ENCODE measurements at regions not wholly inside any gene's neighbourhood (a gene's known extent, or its start where the extent isn't known, plus 50 kb on each side); places are given as distances from the start of the nearest gene placed in this dataset.

DNA sequence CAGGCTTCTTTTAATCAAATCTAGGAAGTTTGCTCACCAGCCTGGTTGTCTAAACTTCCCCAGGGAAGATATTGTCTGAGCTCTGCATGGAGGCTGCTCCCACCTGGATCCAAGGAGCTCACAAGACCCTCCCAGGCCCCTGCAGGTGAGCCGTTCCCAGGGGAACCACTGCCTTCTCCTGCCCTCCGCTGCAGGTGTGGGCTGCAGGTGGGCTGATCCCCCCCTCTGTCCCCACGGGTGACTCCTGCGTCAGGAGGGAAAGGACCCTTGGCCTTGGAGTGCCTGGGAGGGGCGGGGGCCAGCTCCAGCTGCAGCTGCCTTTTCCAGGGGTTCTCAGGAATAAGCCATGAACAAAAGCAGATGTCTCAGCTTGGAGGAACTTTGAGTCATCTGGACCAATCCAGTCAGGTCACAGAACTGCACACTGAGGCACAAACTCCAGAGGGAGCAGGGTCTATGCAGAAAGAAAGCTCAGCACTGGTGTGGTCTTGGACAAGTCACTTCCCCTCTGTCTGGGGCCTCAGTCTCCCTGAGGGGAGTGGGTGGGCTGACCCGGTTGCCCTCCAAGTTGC is 246.6 kb upstream of the RTL1 start:
- DNase-seq: no peak
- H3K4me1 Mint-ChIP-seq: no peaks in the 10 kb centered on the region
- ChIA-PET CTCF (no interaction called here), POLR2A (no interaction called here)
- no peaks in the 10 kb centered on the region for H3K36me3 Mint-ChIP-seq (ENCODE audit: low read depth)
- H3K4me3 Mint-ChIP-seq: no peak overlapping the region
- peaks cover 13% of the 10 kb centered on the region for H3K27me3 Mint-ChIP-seq
- H3K9me3 Mint-ChIP-seq: no peaks in the 10 kb centered on the region
- no peak overlapping the region for H3K27ac Mint-ChIP-seq

DNA sequence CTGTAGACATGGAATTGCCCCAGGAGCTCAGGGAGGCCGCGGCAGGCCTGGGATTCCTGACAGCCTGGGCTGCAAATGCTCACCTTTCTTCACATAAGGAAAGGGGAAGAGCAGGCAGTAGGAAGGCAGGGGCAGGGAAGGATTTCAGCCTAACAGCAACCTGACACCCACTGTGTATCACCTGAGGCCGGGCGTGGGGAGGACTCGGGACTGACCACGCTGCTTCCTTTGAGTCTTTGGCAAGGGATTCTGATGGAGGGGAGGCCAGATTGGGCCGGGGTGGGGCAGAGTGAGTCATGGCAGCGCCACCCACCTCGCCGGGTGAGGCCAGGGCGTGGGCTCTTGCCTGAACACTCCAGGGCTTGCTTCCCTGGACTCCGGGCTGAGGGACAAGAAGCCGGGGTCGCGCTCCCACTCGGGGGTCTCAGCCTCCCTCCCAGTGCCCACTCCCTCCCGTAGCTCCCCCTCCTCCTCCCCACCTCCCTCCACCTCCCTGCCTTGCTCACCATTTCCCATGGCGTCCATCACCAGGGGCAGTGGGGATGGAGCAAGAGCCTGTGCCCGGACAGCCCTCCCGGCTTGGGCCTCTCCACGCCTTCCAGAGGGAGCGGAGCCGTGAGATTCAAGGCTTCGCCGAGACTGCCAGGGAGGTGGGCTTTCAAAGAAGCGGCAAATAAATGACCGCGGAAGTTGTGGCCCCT is 247.9 kb upstream of the RTL1 start:
- no peak for DNase-seq
- CTCF ChIA-PET: no interaction called here
- no peaks in the 10 kb centered on the region for H3K36me3 Mint-ChIP-seq (ENCODE audit: low read depth)
- H3K27me3 Mint-ChIP-seq: peaks cover 15% of the 10 kb centered on the region
- no peak overlapping the region for H3K27ac Mint-ChIP-seq
- no peaks in the 10 kb centered on the region for H3K4me1 Mint-ChIP-seq
- POLR2A ChIA-PET: no interaction called here
- H3K9me3 Mint-ChIP-seq: no peaks in the 10 kb centered on the region
- no peak overlapping the region for H3K4me3 Mint-ChIP-seq

DNA sequence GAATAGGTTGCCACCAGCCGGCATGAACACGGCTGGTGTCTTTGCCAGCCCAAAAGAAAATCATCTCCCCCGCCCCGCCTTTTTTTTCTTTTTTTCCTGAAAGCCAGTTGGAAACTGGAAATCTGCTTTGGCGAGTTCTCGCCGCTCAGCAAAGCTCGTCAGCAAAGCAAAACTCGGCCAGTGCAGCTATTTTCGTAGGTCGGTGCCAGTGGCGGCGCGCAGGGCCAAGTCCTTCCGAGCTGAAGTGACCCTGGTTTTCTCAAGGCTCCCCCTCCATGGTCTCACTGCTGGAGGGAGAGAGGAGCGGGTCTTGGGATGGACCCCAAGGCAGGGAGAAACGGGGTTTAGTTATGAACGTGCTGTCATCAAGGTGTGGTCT is 248.4 kb upstream of the RTL1 start:
- no peak overlapping the region for H3K4me3 Mint-ChIP-seq

DNA sequence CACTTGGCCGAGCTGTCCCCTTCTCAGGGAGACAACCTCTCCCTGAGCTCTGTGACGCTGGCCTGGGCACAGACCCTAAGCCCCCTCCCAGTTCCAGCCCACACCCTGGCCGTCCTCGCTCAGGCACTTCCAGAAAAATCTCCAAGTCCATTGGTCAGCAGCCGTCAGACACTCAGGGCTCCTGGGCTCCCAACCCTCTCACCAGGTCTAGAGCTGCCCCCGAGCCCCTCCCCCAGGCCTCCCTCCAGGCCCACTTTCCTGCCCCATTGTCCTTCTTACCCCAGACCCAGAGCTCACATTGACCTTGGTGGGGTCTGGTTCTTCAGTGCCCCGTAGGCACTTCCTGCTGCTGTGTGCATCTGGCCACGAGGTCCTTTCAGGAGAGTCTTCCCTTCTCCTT is 249.3 kb upstream of the RTL1 start:
- POLR2A ChIA-PET: no interaction called here
- no peak for DNase-seq
- H3K4me1 Mint-ChIP-seq: no peaks in the 10 kb centered on the region
- H3K27ac Mint-ChIP-seq: no peak overlapping the region
- no peaks in the 10 kb centered on the region for H3K36me3 Mint-ChIP-seq (ENCODE audit: low read depth)
- no peak overlapping the region for H3K4me3 Mint-ChIP-seq
- CTCF ChIA-PET: no interaction called here
- no peaks in the 10 kb centered on the region for H3K9me3 Mint-ChIP-seq
- H3K27me3 Mint-ChIP-seq: peaks cover 11% of the 10 kb centered on the region

More for the DNA sequence above, 248.4 kb upstream of the RTL1 start:
- POLR2A ChIA-PET: no interaction called here
- Mint-ChIP-seq H3K27me3 (peaks cover 18% of the 10 kb centered on the region), H3K9me3 (no peaks in the 10 kb centered on the region), H3K36me3 (ENCODE audit: low read depth) (no peaks in the 10 kb centered on the region), H3K27ac (no peak overlapping the region), H3K4me1 (no peaks in the 10 kb centered on the region)
- DNase-seq: no peak
- CTCF ChIA-PET: no interaction called here

DNA sequence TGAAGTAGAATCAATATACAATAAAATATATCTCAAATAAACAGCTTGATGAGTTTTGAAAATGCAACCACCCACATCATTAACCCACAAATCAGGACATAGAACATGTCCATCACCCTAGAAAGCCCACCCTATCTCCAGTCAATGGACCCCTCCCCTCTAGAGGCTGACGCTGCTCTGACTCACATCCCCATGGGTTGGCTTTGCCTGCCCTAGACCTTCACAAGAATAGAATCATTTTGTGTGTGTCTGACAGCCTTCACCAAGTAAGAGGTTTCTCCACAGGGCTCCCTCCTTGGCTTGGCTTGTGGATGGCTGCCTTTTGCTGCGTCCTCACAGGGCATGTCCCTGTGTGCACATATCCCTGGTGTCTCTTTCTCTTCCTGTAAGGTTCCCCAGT is 250.2 kb upstream of the RTL1 start:
- no peak overlapping the region for H3K27ac Mint-ChIP-seq
- no peaks in the 10 kb centered on the region for H3K36me3 Mint-ChIP-seq (ENCODE audit: low read depth)
- H3K9me3 Mint-ChIP-seq: no peaks in the 10 kb centered on the region
- no peak overlapping the region for H3K4me3 Mint-ChIP-seq
- peaks cover 14% of the 10 kb centered on the region for H3K27me3 Mint-ChIP-seq
- ChIA-PET POLR2A (no interaction called here), CTCF (no interaction called here)
- no peaks in the 10 kb centered on the region for H3K4me1 Mint-ChIP-seq
- no peak for DNase-seq

DNA sequence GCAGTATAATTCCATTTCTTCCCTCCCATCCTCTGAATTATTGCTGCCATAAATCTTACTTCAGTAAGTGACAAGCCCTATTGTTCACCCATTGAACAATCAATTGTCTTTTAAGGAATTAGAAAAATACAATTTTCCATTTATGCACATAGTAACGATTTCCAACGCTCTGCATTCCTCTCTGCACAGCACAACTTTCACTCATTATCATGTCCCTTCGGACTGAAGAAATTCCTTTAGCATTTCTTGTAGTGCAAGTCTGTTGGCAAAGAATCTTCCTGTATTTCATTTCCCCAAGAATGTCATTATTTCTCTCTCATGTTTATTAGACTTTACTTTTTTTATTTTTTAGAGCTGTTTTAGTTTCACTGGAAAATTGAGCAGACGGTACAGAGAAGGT is 252.1 kb upstream of the RTL1 start:
- POLR2A ChIA-PET: no interaction called here
- H3K4me3 Mint-ChIP-seq: no peak overlapping the region
- no peak for DNase-seq
- no peak overlapping the region for H3K27ac Mint-ChIP-seq
- CTCF ChIA-PET: no interaction called here
- H3K27me3 Mint-ChIP-seq: peaks cover 20% of the 10 kb centered on the region
- no peaks in the 10 kb centered on the region for H3K4me1 Mint-ChIP-seq
- no peaks in the 10 kb centered on the region for H3K36me3 Mint-ChIP-seq (ENCODE audit: low read depth)
- no peaks in the 10 kb centered on the region for H3K9me3 Mint-ChIP-seq

DNA sequence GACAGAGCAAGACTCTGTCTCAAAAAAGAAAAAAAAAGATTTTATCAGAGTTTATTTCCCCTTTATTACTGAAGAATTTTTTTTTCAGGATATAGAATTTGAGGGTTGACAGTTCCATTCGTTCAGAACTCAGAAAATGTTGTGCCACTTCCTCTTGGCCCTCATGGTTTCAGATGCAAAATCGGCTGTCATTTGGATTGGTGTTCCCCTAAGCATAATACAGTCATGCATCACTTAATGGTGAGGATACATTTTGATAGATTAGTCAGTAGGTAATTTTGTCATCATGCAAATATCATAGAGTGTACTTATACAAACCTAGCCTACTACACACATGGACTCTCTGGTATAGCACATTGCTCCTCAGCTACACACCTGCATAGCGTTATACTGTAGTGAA is 263.9 kb upstream of the RTL1 start:
- no peak for DNase-seq
- ChIA-PET CTCF (no interaction called here), POLR2A (no interaction called here)
- Mint-ChIP-seq H3K27ac (no peak overlapping the region), H3K9me3 (peaks cover 20% of the 10 kb centered on the region), H3K4me3 (no peak overlapping the region), H3K27me3 (peaks cover 2% of the 10 kb centered on the region), H3K4me1 (no peaks in the 10 kb centered on the region), H3K36me3 (ENCODE audit: low read depth) (no peaks in the 10 kb centered on the region)

DNA sequence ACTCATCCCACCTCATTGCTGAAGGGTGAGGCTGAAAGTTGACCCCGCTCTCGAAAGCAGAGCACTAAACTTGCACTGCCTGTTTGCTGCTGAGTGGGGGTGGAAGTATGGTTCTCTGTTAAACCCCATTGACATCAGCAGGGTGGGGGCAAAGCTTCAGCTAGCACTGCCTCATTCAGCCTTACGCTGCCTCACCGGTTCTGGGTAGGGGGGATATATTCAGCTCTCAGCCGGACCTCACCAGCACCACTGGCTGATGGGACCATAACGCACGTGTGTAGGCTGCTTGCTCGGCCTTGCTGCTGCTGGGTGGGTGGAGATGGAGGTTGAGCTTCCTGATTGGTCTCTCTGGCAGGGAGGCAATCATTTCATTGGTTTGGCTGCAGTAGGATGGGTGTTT is 265.7 kb upstream of the RTL1 start:
- Mint-ChIP-seq H3K36me3 (ENCODE audit: low read depth) (no peaks in the 10 kb centered on the region), H3K4me3 (no peak overlapping the region), H3K4me1 (no peaks in the 10 kb centered on the region), H3K27me3 (peaks cover 2% of the 10 kb centered on the region), H3K27ac (no peak overlapping the region), H3K9me3 (peaks cover 20% of the 10 kb centered on the region)
- DNase-seq: no peak
- POLR2A ChIA-PET: interaction anchor here (0.8 kb wide), 1 partner anchor 1028 kb away, joined by 4 read pairs; no protein-coding TSS in a partner anchor
- CTCF ChIA-PET: no interaction called here

DNA sequence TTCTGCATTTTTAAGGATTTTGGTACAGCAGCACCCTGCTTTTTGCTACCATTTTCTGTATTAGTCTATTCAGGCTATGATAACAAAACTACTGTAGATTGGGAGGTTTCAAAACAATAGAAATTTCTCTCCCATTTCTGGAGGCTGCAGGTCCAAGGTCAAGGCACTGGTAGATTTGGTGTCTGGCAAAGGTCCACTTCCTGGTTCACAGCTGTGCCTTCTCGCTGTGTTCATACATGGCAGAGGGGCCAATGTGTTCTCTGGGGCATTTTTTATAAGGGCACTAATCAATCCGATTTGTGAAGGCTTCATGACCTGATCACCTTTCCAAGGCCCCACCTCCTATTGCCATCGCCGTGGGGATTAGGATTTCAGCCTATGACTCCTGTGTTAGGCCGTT is 268.1 kb upstream of the RTL1 start:
- ChIA-PET POLR2A (no interaction called here), CTCF (no interaction called here)
- Mint-ChIP-seq H3K36me3 (ENCODE audit: low read depth) (no peaks in the 10 kb centered on the region), H3K9me3 (peaks cover 20% of the 10 kb centered on the region), H3K27ac (no peak overlapping the region), H3K27me3 (peaks cover under 1% of the 10 kb centered on the region), H3K4me1 (no peaks in the 10 kb centered on the region), H3K4me3 (no peak overlapping the region)
- no peak for DNase-seq

DNA sequence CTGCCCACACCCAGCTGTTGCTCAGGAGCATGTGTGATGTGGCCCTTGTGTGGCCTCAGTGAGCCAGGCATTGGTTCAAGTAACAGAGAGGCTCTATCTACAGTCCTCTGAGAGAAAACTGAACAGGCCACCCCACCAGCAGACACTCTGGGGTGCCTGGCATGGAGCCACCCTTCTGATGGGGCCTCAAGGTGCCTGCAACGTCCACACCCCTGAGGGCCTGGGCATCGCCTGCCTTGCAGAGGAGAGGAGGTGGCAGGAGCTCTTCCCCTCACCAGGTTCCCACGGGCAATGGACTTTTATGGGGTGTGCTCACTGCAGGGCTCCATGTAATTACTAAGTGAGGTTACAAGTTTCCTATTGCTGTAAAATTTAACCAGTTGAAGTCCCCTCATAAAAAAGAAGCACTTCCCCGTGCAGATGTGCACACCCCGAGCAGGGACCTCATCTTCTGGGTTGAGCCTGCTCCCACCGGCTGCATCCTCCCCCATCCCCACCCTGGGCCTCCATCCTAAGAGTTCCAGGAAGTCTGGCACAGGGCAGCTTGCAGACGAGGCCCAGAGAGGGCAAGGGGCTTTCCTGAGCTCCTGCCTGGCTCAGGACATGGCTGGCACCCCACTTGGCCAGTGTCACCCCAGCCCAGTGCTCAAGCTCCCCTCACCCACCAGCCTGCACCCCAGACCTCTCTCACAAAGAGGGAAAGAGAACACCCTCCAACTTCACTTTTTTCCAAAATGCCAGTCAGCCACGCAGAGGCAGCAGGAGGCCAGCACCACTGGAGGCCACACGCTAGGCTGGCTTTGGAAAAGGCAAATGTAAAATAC is 270.4 kb upstream of the RTL1 start:
- ChIA-PET CTCF (no interaction called here), POLR2A (no interaction called here)
- Mint-ChIP-seq H3K4me1 (no peaks in the 10 kb centered on the region), H3K27me3 (no peaks in the 10 kb centered on the region), H3K27ac (no peak overlapping the region), H3K9me3 (peaks cover 10% of the 10 kb centered on the region), H3K36me3 (ENCODE audit: low read depth) (no peaks in the 10 kb centered on the region), H3K4me3 (no peak overlapping the region)
- no peak for DNase-seq

DNA sequence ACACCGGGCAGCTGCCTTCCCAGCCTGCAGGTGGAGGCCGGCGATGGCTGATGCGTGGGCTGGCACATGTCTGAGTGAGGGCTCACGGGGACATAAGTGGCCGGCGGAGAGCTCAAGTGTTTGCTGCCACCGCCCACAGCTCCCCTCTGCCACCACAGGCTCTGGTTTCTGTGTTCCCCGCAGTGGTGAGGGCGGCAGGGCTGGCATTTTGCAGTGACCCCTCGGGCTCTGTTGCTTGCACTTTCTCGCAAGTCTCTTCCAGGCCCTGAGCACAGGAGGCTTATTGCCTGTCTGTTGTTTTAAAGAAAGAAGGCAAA is 271.0 kb upstream of the RTL1 start:
- ChIA-PET POLR2A (no interaction called here), CTCF (no interaction called here)
- Mint-ChIP-seq H3K36me3 (ENCODE audit: low read depth) (no peaks in the 10 kb centered on the region), H3K27ac (no peak overlapping the region), H3K4me3 (no peak overlapping the region), H3K9me3 (peaks cover 10% of the 10 kb centered on the region), H3K4me1 (no peaks in the 10 kb centered on the region), H3K27me3 (no peaks in the 10 kb centered on the region)
- DNase-seq: no peak

DNA sequence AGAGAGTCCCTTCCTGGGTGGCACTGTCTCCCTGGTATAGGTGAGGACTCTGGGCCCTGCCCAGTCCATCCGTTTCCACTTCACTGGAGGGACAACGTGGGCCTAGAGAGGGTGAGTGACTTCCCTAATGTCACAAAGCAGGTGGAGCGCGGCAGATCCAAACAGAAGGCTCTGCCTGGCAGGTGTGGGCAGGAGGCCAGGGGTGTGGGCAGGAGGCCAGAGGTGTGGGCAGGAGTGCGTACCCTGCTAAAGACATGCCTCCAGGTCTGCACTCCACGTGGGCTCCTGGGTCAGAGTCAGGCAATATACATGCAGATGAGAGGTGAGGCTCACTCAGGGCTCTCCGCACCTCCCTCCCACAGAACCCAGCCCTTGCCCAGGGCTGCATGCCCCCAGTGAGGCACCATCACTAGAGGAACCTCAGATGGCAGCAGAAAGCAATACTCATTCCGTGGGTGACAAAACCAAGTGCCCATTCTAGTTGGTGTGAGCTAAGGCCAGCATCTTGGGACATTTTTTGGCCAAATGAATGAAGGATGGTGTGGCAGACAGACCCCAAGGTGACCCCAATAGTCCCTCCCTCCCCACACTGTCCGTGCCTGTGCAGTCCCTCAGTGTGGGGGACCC is 271.6 kb upstream of the RTL1 start:
- Mint-ChIP-seq H3K36me3 (ENCODE audit: low read depth) (no peaks in the 10 kb centered on the region), H3K27ac (no peak overlapping the region), H3K27me3 (no peaks in the 10 kb centered on the region), H3K4me3 (no peak overlapping the region), H3K9me3 (peaks cover 10% of the 10 kb centered on the region), H3K4me1 (no peaks in the 10 kb centered on the region)
- ChIA-PET CTCF (no interaction called here), POLR2A (no interaction called here)
- no peak for DNase-seq

DNA sequence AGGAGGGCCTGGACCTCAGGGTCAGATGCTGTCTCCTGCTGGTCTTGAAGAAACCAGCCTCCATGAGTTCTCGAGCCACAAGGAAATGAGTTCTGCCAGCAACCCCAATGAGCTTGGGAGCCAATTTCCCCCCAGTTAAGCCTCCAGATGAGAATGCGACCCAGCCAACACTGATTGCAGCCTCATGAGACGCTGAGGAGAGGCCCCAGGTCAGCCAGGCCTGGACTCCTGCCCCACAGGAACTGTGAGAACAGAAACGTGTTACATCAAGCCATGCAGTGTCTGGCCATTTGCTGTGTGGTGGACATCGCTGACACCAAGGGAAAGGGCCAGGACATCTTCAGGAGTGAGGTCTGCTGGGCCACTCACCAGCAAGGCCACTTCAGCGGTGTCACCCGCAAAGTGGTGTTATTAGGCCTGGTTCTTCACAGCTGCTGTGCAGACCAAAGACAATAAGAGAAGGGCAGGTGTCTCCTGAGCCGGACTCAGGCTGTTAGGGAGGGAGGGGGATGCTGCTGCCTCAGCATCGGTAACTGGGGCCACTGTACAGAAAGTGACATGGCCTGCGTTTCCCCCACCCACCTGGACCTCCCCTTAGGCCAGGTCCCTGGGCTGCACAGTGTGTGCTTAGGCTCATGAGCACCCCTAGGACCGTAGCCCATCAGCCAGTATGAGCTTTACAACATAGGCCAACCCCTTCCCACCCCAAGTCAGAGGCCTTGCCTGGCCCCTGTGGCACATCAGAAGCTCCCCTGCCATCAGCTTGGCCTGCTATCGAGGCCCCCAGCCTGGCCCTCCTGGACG is 272.4 kb upstream of the RTL1 start:
- no peak for DNase-seq
- H3K27ac Mint-ChIP-seq: no peak overlapping the region
- H3K4me1 Mint-ChIP-seq: no peaks in the 10 kb centered on the region
- peaks cover 7% of the 10 kb centered on the region for H3K9me3 Mint-ChIP-seq
- no peaks in the 10 kb centered on the region for H3K36me3 Mint-ChIP-seq (ENCODE audit: low read depth)
- no peaks in the 10 kb centered on the region for H3K27me3 Mint-ChIP-seq
- ChIA-PET POLR2A (no interaction called here), CTCF (no interaction called here)
- H3K4me3 Mint-ChIP-seq: no peak overlapping the region

All from activated CD4-positive, alpha-beta T cell treated with anti-CD3 and anti-CD28 coated beads, Interleukin-2, amount 10 ng/mL, durations not matched to agents 7 days and 5 days (primary cell).